ENCODE measurements at regions not wholly inside any gene's neighbourhood (a gene's known extent, or its start where the extent isn't known, plus 50 kb on each side); places are given as distances from the start of the nearest gene placed in this dataset.

DNA sequence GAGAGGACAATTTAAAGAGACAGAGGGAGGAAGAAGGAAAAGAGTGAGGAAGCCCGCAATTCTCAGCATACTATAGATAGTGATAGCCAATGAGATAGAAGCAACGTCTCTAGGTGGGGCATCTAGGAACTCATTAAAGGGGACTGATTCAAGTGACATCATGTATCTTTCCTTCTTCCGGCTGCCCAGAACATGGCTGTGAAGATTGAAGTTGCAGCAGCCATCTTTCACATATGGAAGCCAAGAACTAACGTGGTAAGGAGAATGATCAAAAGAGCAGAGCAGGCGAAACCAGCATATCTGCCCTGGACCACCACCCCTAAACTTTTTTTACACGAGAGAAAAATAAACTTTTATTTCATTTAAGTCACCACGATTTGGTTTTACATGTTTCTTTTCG lies 133.8 kb downstream of the DDX53 start (continued):
- TF ChIP-seq, protein P1, sequence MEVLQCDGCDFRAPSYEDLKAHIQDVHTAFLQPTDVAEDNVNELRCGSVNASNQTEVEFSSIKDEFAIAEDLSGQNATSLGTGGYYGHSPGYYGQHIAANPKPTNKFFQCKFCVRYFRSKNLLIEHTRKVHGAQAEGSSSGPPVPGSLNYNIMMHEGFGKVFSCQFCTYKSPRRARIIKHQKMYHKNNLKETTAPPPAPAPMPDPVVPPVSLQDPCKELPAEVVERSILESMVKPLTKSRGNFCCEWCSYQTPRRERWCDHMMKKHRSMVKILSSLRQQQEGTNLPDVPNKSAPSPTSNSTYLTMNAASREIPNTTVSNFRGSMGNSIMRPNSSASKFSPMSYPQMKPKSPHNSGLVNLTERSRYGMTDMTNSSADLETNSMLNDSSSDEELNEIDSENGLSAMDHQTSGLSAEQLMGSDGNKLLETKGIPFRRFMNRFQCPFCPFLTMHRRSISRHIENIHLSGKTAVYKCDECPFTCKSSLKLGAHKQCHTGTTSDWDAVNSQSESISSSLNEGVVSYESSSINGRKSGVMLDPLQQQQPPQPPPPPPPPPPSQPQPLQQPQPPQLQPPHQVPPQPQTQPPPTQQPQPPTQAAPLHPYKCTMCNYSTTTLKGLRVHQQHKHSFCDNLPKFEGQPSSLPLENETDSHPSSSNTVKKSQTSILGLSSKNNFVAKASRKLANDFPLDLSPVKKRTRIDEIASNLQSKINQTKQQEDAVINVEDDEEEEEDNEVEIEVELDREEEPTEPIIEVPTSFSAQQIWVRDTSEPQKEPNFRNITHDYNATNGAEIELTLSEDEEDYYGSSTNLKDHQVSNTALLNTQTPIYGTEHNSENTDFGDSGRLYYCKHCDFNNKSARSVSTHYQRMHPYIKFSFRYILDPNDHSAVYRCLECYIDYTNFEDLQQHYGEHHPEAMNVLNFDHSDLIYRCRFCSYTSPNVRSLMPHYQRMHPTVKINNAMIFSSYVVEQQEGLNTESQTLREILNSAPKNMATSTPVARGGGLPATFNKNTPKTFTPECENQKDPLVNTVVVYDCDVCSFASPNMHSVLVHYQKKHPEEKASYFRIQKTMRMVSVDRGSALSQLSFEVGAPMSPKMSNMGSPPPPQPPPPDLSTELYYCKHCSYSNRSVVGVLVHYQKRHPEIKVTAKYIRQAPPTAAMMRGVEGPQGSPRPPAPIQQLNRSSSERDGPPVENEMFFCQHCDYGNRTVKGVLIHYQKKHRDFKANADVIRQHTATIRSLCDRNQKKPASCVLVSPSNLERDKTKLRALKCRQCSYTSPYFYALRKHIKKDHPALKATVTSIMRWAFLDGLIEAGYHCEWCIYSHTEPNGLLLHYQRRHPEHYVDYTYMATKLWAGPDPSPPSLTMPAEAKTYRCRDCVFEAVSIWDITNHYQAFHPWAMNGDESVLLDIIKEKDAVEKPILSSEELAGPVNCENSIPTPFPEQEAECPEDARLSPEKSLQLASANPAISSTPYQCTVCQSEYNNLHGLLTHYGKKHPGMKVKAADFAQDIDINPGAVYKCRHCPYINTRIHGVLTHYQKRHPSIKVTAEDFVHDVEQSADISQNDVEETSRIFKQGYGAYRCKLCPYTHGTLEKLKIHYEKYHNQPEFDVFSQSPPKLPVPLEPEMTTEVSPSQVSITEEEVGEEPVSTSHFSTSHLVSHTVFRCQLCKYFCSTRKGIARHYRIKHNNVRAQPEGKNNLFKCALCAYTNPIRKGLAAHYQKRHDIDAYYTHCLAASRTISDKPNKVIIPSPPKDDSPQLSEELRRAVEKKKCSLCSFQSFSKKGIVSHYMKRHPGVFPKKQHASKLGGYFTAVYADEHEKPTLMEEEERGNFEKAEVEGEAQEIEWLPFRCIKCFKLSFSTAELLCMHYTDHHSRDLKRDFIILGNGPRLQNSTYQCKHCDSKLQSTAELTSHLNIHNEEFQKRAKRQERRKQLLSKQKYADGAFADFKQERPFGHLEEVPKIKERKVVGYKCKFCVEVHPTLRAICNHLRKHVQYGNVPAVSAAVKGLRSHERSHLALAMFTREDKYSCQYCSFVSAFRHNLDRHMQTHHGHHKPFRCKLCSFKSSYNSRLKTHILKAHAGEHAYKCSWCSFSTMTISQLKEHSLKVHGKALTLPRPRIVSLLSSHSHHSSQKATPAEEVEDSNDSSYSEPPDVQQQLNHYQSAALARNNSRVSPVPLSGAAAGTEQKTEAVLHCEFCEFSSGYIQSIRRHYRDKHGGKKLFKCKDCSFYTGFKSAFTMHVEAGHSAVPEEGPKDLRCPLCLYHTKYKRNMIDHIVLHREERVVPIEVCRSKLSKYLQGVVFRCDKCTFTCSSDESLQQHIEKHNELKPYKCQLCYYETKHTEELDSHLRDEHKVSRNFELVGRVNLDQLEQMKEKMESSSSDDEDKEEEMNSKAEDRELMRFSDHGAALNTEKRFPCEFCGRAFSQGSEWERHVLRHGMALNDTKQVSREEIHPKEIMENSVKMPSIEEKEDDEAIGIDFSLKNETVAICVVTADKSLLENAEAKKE (CRISPR knock-in tag; IDR thresholded peaks at IDR 0.05), result no peak
- TF ChIP-seq STAT1 (IDR thresholded peaks at IDR 0.05; ENCODE audit: unreplicated experiment), result no peak

DNA sequence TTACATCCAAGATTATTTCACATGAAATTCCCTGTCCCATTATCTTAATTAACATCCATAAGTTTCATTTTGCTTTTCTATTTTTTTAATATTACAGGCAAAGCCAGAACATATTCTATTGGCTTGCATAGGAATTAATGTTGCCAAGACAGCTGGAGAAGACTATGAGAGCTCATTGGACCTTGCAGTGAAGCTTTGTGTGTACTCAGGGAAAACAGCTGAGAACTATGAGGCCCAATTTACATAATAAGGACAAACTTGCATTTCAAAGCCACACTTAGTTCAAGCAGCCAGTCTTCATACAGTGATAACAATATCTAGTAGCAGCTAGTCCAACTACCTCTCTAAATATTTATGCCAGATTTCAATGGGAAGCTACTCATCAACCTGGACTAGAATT lies 134.4 kb downstream of the DDX53 start:
- peaks cover 2% of the 10 kb centered on the region for H3K27me3 Mint-ChIP-seq (ENCODE audit: insufficient read depth, low read depth, poor library complexity)
- peaks cover 21% of the 10 kb centered on the region for H3K4me1 Mint-ChIP-seq
- Histone ChIP-seq H2AFZ (no peak overlapping the region), H4K20me1 (replicated peaks; ENCODE audit: insufficient read depth) (no peaks in the 10 kb centered on the region), H3F3A (replicated peaks; ENCODE audit: low read depth) (no peaks in the 10 kb centered on the region), H3K27me3 (ENCODE audit: insufficient read depth) (no peaks in the 10 kb centered on the region), H3K4me1 (ENCODE audit: insufficient read depth) (peaks cover 11% of the 10 kb centered on the region; the same call in 1 of the 2 replicates), H3K27ac (ENCODE audit: low read depth) (no peak overlapping the region), H3K4me2 (no peak overlapping the region), H3K36me3 (ENCODE audit: insufficient read depth) (no peaks in the 10 kb centered on the region), H3K9me2 (ENCODE audit: insufficient read depth) (no peaks in the 10 kb centered on the region), H3K4me3 (no peak overlapping the region), H3K79me2 (replicated peaks; ENCODE audit: insufficient read depth) (no peaks in the 10 kb centered on the region)
- H3K4me3 Mint-ChIP-seq, result no peak overlapping the region
- ATAC-seq (no peak), DNase-seq (ENCODE audit: low spot score) (no peak)
- H3K36me3 Mint-ChIP-seq (ENCODE audit: low read depth), result no peaks in the 10 kb centered on the region
- H3K27ac Mint-ChIP-seq, result no peak overlapping the region
- TF ChIP-seq NANOG (IDR thresholded peaks at IDR 0.05; ENCODE audit: borderline replicate concordance) (no peak), ZNF114 (CRISPR knock-in tag; IDR thresholded peaks at IDR 0.05) (no peak)
- TF ChIP-seq, protein P1 (CRISPR knock-in tag; IDR thresholded peaks at IDR 0.05), result no peak
- peaks cover 3% of the 10 kb centered on the region; the same call in 2 of the 3 replicates for H3K9me3 Mint-ChIP-seq

All from GM23338 (cell line).